Fibroblast of skin of left biceps (primary cell): ENCODE measurements at regions not wholly inside any gene's neighbourhood (a gene's known extent, or its start where the extent isn't known, plus 50 kb on each side); places are given as distances from the start of the nearest gene placed in this dataset.

Experiments used
- DNase-seq, 2 experiments: peaks; one replicate each; pipeline ENCODE4 v3.0.0-alpha.2; 2013; ENCODE audit warnings: low read depth in 2 of 2

GRCh38 chr18:73966954-73967353 is 180.7 kb downstream of the FBXO15 start:
- DNase-seq, result no peak

GRCh38 chr18:73962256-73962655 is 185.4 kb downstream of the FBXO15 start:
- peak; percentile 44 to 50 for DNase-seq

GRCh38 chr18:73961804-73962203 is 185.8 kb downstream of the FBXO15 start:
- no peak for DNase-seq

GRCh38 chr18:73959352-73959751 is 188.3 kb downstream of the FBXO15 start:
- DNase-seq, result no peak

- no peak for DNase-seq
These were observed 193.4 kb downstream of the FBXO15 start for GRCh38 chr18:73954268-73954667.

GRCh38 chr18:73952296-73952946 is 195.2 kb downstream of the FBXO15 start:
- no peak for DNase-seq

- DNase-seq, result no peak
These were observed 197.4 kb downstream of the FBXO15 start for GRCh38 chr18:73950116-73950700.

GRCh38 chr18:73948497-73948896 is 199.1 kb downstream of the FBXO15 start:
- DNase-seq, result no peak

GRCh38 chr18:73948084-73948483 is 199.6 kb downstream of the FBXO15 start:
- no peak for DNase-seq

GRCh38 chr18:73947180-73947921 is 200.3 kb downstream of the FBXO15 start:
- peak in 1 of 2 experiments; percentile 29 for DNase-seq

- DNase-seq, result no peak
These were observed 202.4 kb downstream of the FBXO15 start for GRCh38 chr18:73945130-73945792.

GRCh38 chr18:73944715-73945114 is 202.9 kb downstream of the FBXO15 start:
- DNase-seq, result no peak

- DNase-seq, result no peak
These were observed 203.9 kb downstream of the FBXO15 start for GRCh38 chr18:73943763-73944162.

GRCh38 chr18:73942956-73943355 is 204.7 kb downstream of the FBXO15 start:
- DNase-seq, result no peak

GRCh38 chr18:73942081-73942625 is 205.5 kb downstream of the FBXO15 start:
- no peak for DNase-seq

GRCh38 chr18:73940721-73941120 is 206.9 kb downstream of the FBXO15 start:
- DNase-seq, result no peak

- no peak for DNase-seq
These were observed 208.2 kb downstream of the FBXO15 start for GRCh38 chr18:73939391-73939790.

GRCh38 chr18:73933685-73934084 is 213.9 kb downstream of the FBXO15 start:
- no peak for DNase-seq

GRCh38 chr18:73932976-73933375 is 214.7 kb downstream of the FBXO15 start:
- no peak for DNase-seq

GRCh38 chr18:73927496-73927895 is 220.1 kb downstream of the FBXO15 start:
- DNase-seq, result no peak

- no peak for DNase-seq
These were observed 222.8 kb downstream of the FBXO15 start for GRCh38 chr18:73924836-73925235.

GRCh38 chr18:73924307-73924706 is 223.3 kb downstream of the FBXO15 start:
- no peak for DNase-seq
